GM12874 (cell line): ENCODE measurements at regions not wholly inside any gene's neighbourhood (a gene's known extent, or its start where the extent isn't known, plus 50 kb on each side); places are given as distances from the start of the nearest gene placed in this dataset.

ENCODE experiments used
- TF ChIP-seq, protein P1 (sequence below): IDR thresholded peaks from 2 replicates; pipeline ENCODE4 v1.5.1; 2011; ENCODE audit warnings: low read depth, mild to moderate bottlenecking, control low read depth, low read length, moderate library complexity; ENCODE audit not compliant: insufficient read depth

GRCh38 chr13:29977476-29978120 is 127.2 kb upstream of the UBL3 start:
- TF ChIP-seq, protein P1, sequence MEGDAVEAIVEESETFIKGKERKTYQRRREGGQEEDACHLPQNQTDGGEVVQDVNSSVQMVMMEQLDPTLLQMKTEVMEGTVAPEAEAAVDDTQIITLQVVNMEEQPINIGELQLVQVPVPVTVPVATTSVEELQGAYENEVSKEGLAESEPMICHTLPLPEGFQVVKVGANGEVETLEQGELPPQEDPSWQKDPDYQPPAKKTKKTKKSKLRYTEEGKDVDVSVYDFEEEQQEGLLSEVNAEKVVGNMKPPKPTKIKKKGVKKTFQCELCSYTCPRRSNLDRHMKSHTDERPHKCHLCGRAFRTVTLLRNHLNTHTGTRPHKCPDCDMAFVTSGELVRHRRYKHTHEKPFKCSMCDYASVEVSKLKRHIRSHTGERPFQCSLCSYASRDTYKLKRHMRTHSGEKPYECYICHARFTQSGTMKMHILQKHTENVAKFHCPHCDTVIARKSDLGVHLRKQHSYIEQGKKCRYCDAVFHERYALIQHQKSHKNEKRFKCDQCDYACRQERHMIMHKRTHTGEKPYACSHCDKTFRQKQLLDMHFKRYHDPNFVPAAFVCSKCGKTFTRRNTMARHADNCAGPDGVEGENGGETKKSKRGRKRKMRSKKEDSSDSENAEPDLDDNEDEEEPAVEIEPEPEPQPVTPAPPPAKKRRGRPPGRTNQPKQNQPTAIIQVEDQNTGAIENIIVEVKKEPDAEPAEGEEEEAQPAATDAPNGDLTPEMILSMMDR = no peak

DNA sequence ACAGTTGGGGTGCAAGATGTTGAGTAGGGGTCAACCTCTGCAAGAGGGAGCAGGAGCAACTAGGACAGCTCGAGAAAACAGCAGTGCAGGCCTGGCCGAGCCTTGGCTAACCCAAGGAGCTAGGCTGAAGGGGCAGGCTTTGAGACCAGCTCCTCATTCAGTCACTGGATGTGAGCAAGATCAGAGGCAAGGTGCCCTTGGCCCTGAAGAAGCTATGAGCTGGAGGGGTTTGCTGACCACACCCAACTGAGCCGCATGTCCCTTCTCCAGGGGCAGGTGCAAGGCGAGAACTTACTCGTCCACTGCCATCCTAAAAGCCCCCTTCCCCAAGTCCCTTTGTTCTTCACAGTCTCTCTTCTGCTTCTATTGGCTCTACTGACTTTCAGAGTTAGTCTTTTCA is 126.1 kb upstream of the UBL3 start:
- TF ChIP-seq, protein P1 = no peak

DNA sequence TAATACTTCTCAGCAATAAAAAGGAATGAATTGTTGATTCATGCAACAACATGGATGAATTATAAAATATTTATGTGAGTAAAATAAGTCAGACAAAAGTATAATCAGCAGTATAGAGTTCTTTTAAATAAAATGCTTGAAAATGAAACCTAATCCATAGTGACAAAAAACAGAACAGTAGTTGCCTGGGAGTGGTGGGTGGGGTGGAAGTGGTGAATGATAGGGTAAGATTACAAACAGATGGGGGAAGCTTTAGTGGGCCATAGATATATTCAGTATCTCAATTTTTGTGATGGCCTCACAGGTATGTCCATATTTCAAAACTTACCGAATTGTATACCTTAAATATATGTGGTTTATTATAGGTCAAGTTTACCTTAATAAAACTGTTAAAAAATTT is 124.9 kb upstream of the UBL3 start:
- TF ChIP-seq, protein P1 = no peak

GRCh38 chr13:29969286-29969685 is 118.9 kb upstream of the UBL3 start:
- TF ChIP-seq, protein P1 = no peak

DNA sequence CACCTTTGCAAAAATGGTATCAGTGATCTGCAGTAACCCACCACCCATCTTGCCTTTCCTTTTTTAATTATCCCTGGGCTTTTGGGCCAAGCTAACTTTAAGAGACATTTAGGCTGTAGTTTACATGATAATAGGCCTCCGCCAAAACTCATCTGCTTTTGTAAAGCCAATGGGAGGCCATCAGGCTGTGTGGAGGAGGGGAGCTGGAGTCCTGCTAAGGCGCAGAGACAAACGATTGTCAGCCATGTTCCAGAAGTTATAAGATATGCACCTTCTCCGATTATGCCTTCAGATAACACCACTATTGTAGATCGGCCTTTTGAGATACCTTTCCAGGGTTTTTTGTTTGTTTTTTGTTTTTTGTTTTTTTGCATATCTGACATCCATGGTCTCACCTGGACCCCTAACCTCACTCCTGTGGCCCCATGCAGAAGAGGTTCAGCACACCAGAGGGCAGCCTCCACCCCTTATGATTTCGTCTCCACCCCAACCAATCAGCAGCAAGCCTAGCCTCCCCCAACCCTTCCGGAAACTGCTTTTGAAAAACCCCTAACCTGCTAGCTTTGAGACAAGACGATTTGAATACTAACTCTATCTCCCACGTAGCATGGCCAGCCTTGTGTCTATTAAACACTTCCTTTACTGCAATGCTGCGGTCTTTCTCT is 113.9 kb upstream of the UBL3 start:
- TF ChIP-seq, protein P1 = no peak

DNA sequence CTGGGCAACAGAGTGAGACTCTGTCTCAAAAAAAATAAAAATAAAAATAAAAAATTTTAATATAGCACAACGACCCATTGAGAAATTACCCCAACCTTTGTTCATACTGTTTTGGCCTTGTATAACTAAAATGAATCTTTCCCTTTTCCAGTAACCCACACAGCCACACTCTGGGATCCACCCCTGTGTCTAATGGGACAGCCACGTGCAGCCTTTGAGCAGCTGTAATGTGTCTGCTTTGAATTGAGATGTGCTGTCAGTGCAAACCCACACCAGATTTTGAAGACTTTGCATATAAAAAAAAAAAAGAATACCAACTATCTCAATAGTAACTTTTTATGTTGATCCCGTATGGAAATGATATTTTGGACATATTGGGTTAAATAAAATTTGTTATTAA is 112.7 kb upstream of the UBL3 start:
- TF ChIP-seq, protein P1 = no peak

- TF ChIP-seq, protein P1 = no peak
Observed at GRCh38 chr13:29961036-29961670, 110.7 kb upstream of the UBL3 start.
